ENCODE measurements at regions not wholly inside any gene's neighbourhood (a gene's known extent, or its start where the extent isn't known, plus 50 kb on each side); places are given as distances from the start of the nearest gene placed in this dataset.

DNA sequence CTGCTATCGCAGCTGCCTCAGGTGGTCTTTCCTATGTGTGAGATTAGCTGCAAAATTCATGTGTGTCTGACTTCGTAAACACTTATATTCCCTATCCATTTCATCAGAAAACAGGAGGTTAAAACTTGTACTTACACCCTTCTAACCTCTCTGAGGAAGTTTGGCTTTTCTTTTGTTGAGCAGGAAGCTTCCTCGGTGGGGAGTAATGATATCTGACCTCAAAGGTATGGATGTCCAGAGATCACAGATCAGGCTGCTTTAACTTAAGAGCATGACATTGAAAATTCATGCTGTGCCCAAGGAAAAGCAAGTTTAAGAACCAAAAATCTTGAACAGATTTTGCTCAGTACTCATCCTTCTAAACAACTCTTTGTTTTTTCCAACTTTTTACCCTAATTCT lies 429.1 kb downstream of the STIM2 start:
- TF ChIP-seq, protein P1, sequence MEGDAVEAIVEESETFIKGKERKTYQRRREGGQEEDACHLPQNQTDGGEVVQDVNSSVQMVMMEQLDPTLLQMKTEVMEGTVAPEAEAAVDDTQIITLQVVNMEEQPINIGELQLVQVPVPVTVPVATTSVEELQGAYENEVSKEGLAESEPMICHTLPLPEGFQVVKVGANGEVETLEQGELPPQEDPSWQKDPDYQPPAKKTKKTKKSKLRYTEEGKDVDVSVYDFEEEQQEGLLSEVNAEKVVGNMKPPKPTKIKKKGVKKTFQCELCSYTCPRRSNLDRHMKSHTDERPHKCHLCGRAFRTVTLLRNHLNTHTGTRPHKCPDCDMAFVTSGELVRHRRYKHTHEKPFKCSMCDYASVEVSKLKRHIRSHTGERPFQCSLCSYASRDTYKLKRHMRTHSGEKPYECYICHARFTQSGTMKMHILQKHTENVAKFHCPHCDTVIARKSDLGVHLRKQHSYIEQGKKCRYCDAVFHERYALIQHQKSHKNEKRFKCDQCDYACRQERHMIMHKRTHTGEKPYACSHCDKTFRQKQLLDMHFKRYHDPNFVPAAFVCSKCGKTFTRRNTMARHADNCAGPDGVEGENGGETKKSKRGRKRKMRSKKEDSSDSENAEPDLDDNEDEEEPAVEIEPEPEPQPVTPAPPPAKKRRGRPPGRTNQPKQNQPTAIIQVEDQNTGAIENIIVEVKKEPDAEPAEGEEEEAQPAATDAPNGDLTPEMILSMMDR (conservative IDR thresholded peaks at IDR 0.05; ENCODE audit: low read depth in 2 of 2): no peak
- TF ChIP-seq EZH2 (IDR thresholded peaks at IDR 0.05; ENCODE audit: low read depth, unreplicated experiment) (no peak), CREB1 (CRISPR knock-in tag; IDR thresholded peaks at IDR 0.05; ENCODE audit: low read depth) (no peak), JUNB (IDR thresholded peaks at IDR 0.05; ENCODE audit: unreplicated experiment) (no peak), EZH2phosphoT487 (IDR thresholded peaks at IDR 0.05; ENCODE audit: unreplicated experiment) (no peak)
